Neuronal stem cell (in vitro differentiated cells): ENCODE measurements at regions not wholly inside any gene's neighbourhood (a gene's known extent, or its start where the extent isn't known, plus 50 kb on each side); places are given as distances from the start of the nearest gene placed in this dataset.

ENCODE experiments used
- DNase-seq: peaks from one replicate; pipeline ENCODE4 v3.0.0-alpha.2; 2013; ENCODE audit warnings: low spot score
- H2AFZ ChIP-seq: one replicate; pipeline ENCODE4 v1.6.1; 2013; ENCODE audit warnings: mild to moderate bottlenecking, low read length, inconsistent platforms
- H2AK5ac ChIP-seq: 2 replicates; pipeline ENCODE4 v1.6.1; 2013; ENCODE audit warnings: low read depth, mild to moderate bottlenecking, inconsistent platforms, low read length, moderate library complexity, mixed read lengths
- H2BK120ac ChIP-seq: 2 replicates; pipeline ENCODE4 v1.6.1; 2013; ENCODE audit warnings: low read depth, mild to moderate bottlenecking, inconsistent platforms, low read length, moderate library complexity, mixed read lengths
- H2BK12ac ChIP-seq: one replicate; pipeline ENCODE4 v1.6.1; 2013; ENCODE audit warnings: low read length, inconsistent platforms
- H2BK15ac ChIP-seq: 2 replicates; pipeline ENCODE4 v1.6.1; 2013; ENCODE audit warnings: mild to moderate bottlenecking, low read length, inconsistent platforms, mixed read lengths
- H2BK5ac ChIP-seq: one replicate; pipeline ENCODE4 v1.6.1; 2013; ENCODE audit warnings: inconsistent platforms, mild to moderate bottlenecking, low read length, moderate library complexity
- H3K14ac ChIP-seq: one replicate; pipeline ENCODE4 v1.6.1; 2013; ENCODE audit warnings: low read length, inconsistent platforms
- H3K18ac ChIP-seq: 2 replicates; pipeline ENCODE4 v1.6.1; 2013; ENCODE audit warnings: low read length, inconsistent platforms
- H3K23ac ChIP-seq: 2 replicates; pipeline ENCODE4 v1.6.1; 2013; ENCODE audit warnings: low read depth, mild to moderate bottlenecking, mixed read lengths, low read length, inconsistent platforms; ENCODE audit not compliant: poor library complexity
- H3K27ac ChIP-seq: replicated peaks from 3 replicates; pipeline ENCODE4 v1.5.1; 2013; ENCODE audit warnings: low read length, inconsistent platforms
- H3K27me3 ChIP-seq, 3 experiments: 2 replicates each; pipeline ENCODE4 v1.6.1; 2013; ENCODE audit warnings: low read length in 3 of 3, mild to moderate bottlenecking in 2 of 3, inconsistent platforms in 1 of 3, low read depth in 1 of 3, mixed read lengths in 1 of 3, moderate library complexity in 1 of 3; ENCODE audit not compliant: control insufficient read depth in 3 of 3, insufficient read depth in 3 of 3
- H3K36me3 ChIP-seq, 2 donors: replicated peaks in 1 of 2; 2 replicates each; pipeline ENCODE4 v1.6.1; 2013; ENCODE audit warnings: low read length in 2 of 2; ENCODE audit not compliant: control insufficient read depth in 2 of 2, insufficient read depth in 2 of 2
- H3K4ac ChIP-seq: 2 replicates; pipeline ENCODE4 v1.6.1; 2013; ENCODE audit warnings: inconsistent platforms, mild to moderate bottlenecking, low read length, moderate library complexity
- H3K4me1 ChIP-seq, 2 donors: 1 replicate in 1 of 2; 2 replicates in 1 of 2; pipeline ENCODE4 v1.6.1; 2013; ENCODE audit warnings: low read length in 2 of 2, low read depth in 1 of 2; ENCODE audit not compliant: control insufficient read depth in 2 of 2, insufficient read depth in 1 of 2
- H3K4me2 ChIP-seq: one replicate; pipeline ENCODE4 v1.6.1; 2013; ENCODE audit warnings: mild to moderate bottlenecking, low read length, inconsistent platforms; ENCODE audit not compliant: insufficient read depth, poor library complexity, severe bottlenecking
- H3K4me3 ChIP-seq, 2 donors: 2 replicates each; pipeline ENCODE4 v1.5.1; 2013; ENCODE audit warnings: low read length in 2 of 2, mild to moderate bottlenecking in 2 of 2, inconsistent platforms in 1 of 2, moderate library complexity in 1 of 2
- H3K79me1 ChIP-seq: one replicate; pipeline ENCODE4 v1.6.1; 2013; ENCODE audit warnings: low read depth, mild to moderate bottlenecking, inconsistent platforms, low read length, moderate library complexity
- H3K9ac ChIP-seq: one replicate; pipeline ENCODE4 v1.6.1; 2013; ENCODE audit warnings: mild to moderate bottlenecking, low read depth, low read length, inconsistent platforms; ENCODE audit not compliant: poor library complexity
- H3K9me3 ChIP-seq, 2 donors: replicated peaks in 1 of 2; 2 replicates each; pipeline versions ENCODE3 to v1.6.1; 2013; ENCODE audit warnings: low read length in 2 of 2, mild to moderate bottlenecking in 2 of 2, inconsistent platforms in 1 of 2, low read depth in 1 of 2, mixed read lengths in 1 of 2, moderate library complexity in 1 of 2; ENCODE audit not compliant: control insufficient read depth in 2 of 2, insufficient read depth in 1 of 2
- H4K8ac ChIP-seq: one replicate; pipeline ENCODE4 v1.6.1; 2013; ENCODE audit warnings: low read depth, mild to moderate bottlenecking, inconsistent platforms, low read length, moderate library complexity
- H4K91ac ChIP-seq: one replicate; pipeline ENCODE4 v1.6.1; 2013; ENCODE audit warnings: low read length, low read depth, mild to moderate bottlenecking, inconsistent platforms; ENCODE audit not compliant: poor library complexity
- WGBS, 2 donors: extraction: QIAGEN DNeasy Blood & Tissue Kit; methylation state at CpG; one replicate each; pipeline ENCODE4 v1.1.7; 2013; ENCODE audit warnings: missing lambda C conversion rate in 2 of 2, mixed read lengths in 1 of 2; ENCODE audit not compliant: insufficient read length in 2 of 2, insufficient replicate concordance in 1 of 2; ENCODE audit errors: extremely low coverage in 2 of 2; 5-methylcytosine and 5-hydroxymethylcytosine counted together

DNA sequence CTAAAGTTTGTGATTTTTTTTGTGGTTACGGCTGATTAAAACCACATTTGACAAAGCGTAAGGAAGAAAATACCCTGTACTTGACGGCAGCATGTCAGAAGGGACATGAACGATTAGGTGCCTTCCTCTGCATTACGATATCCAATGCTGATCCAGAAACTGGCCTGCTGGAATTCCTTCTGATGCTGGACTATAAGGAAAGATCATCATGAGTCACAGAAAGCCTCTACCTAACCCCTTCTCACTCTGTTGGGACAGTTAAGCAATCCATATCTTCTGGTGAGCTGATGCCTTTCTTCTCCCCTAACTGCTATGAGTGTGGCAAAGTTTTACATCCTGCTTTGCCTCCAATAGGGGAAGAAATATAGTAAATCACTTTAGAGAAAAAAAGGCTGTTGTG lies 78.4 kb upstream of the PAPPA start:
- no peak overlapping the region for H3K4me2 ChIP-seq
- H4K91ac ChIP-seq: no peak overlapping the region
- no peaks in the 10 kb centered on the region for H3K27me3 ChIP-seq
- no peak overlapping the region for H2AFZ ChIP-seq
- H3K4ac ChIP-seq: no peak overlapping the region
- H2BK120ac ChIP-seq: no peak overlapping the region
- no peak for DNase-seq
- H2AK5ac ChIP-seq: no peak overlapping the region
- no peak overlapping the region for H3K14ac ChIP-seq
- no peak overlapping the region for H3K18ac ChIP-seq
- H3K9me3 ChIP-seq: no peaks in the 10 kb centered on the region
- H3K79me1 ChIP-seq: no peaks in the 10 kb centered on the region
- H2BK12ac ChIP-seq: no peak overlapping the region
- H2BK15ac ChIP-seq: no peak overlapping the region
- no peak overlapping the region for H3K9ac ChIP-seq
- H3K23ac ChIP-seq: no peak overlapping the region
- H3K27ac ChIP-seq: no peak overlapping the region
- H3K4me1 ChIP-seq: no peaks in the 10 kb centered on the region
- no peaks in the 10 kb centered on the region for H3K36me3 ChIP-seq
- WGBS, 2 donors: no CpG with 5 or more reads among the region's 5 CpGs
- no peak overlapping the region for H3K4me3 ChIP-seq
- no peak overlapping the region for H4K8ac ChIP-seq
- H2BK5ac ChIP-seq: no peak overlapping the region

DNA sequence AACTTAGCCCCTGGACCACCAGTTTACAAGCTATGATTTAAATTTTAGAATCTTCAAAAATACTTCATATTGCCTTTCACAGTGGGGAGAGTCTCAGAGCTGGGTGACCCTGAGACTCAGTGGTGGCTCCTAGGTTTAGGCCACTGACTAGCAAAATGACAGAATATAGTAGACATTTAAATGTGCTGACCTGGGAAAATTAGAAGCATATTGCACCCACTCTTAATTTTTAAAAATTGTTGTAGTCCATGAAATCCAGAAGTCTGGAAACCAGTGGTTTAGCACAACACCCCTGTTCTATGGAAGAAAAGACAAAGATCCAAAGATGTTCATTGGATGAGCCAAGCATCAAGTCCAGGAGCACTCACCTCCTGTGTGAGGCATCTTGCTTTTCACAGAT lies 75.0 kb upstream of the PAPPA start:
- no peak overlapping the region for H2BK5ac ChIP-seq
- H2AFZ ChIP-seq: no peak overlapping the region
- no peak overlapping the region for H3K14ac ChIP-seq
- no peak overlapping the region for H2BK120ac ChIP-seq
- H2BK12ac ChIP-seq: no peak overlapping the region
- no peak for DNase-seq
- no peaks in the 10 kb centered on the region for H3K36me3 ChIP-seq
- no peak overlapping the region for H4K91ac ChIP-seq
- no peak overlapping the region for H2AK5ac ChIP-seq
- H3K18ac ChIP-seq: no peak overlapping the region
- no peak overlapping the region for H3K4me3 ChIP-seq
- no peak overlapping the region for H4K8ac ChIP-seq
- no peaks in the 10 kb centered on the region for H3K4me1 ChIP-seq
- H3K4me2 ChIP-seq: no peak overlapping the region
- H3K4ac ChIP-seq: no peak overlapping the region
- no peak overlapping the region for H2BK15ac ChIP-seq
- H3K79me1 ChIP-seq: no peaks in the 10 kb centered on the region
- no peak overlapping the region for H3K27ac ChIP-seq
- no peak overlapping the region for H3K9ac ChIP-seq
- no peak overlapping the region for H3K23ac ChIP-seq
- H3K27me3 ChIP-seq: no peaks in the 10 kb centered on the region
- no peaks in the 10 kb centered on the region for H3K9me3 ChIP-seq

DNA sequence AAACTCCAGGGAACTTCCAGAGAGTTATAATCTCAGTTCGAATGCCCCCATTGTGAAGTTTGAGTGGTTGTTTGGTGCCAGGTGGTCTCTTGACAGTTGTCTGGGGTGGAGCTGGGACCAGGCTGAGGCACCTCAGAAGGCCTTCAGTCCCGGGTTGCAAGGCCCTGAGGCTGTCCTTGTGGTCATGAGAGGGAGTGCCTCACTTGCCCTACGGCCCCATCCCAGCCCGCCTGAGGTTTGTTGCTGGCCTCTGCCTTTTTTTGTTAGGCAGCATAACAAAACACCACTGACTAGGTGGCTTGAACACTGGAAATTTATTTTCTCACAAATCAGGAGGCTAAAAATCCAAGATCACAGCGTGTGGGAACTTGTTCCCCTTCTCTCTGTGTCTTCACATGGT lies 73.0 kb upstream of the PAPPA start:
- no peak overlapping the region for H2BK120ac ChIP-seq
- no peak overlapping the region for H3K27ac ChIP-seq
- H2BK12ac ChIP-seq: no peak overlapping the region
- H3K18ac ChIP-seq: no peak overlapping the region
- no peaks in the 10 kb centered on the region for H3K4me1 ChIP-seq
- no peak overlapping the region for H3K4me3 ChIP-seq
- no peaks in the 10 kb centered on the region for H3K36me3 ChIP-seq
- H3K23ac ChIP-seq: no peak overlapping the region
- H3K27me3 ChIP-seq: no peaks in the 10 kb centered on the region
- H3K4ac ChIP-seq: no peak overlapping the region
- no peak overlapping the region for H2BK5ac ChIP-seq
- no peak for DNase-seq
- no peak overlapping the region for H4K91ac ChIP-seq
- no peak overlapping the region for H3K14ac ChIP-seq
- H2AFZ ChIP-seq: no peak overlapping the region
- H3K4me2 ChIP-seq: no peak overlapping the region
- H2AK5ac ChIP-seq: no peak overlapping the region
- no peak overlapping the region for H3K9ac ChIP-seq
- H2BK15ac ChIP-seq: no peak overlapping the region
- H3K79me1 ChIP-seq: no peaks in the 10 kb centered on the region
- WGBS, 2 donors: no CpG with 5 or more reads among the region's 5 CpGs
- H4K8ac ChIP-seq: no peak overlapping the region
- H3K9me3 ChIP-seq: no peaks in the 10 kb centered on the region

DNA sequence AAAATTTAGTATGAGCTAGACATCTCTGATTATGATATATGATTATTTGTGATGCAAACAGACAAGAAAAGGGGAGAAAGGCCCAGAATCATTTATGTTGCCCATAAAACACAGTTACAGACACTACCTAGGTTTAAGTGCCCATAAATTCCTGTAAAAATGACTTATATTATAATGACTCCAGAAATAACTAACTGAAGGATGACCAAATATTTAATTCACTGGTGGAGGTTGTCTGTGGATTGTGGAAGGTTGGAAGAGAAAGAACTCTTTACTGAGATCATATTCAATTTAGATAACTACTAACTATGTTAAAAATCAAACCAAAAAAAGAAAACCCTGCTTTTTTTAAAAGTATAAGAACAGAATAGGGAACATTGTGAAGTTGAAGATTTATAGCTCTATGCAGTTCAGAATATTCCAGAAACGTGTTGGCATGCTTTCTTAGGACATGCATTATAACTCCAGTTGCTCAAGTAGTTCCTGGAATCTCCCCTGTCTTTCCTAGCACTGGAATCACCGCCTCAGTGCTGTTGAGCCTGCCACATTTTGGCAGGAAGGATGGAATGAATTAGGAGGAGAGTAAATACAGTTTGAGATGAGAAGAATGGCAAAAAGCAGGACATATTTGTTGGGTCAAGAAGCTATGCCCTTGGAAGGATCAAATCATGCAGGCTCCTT lies 72.0 kb upstream of the PAPPA start:
- WGBS, 2 donors: no CpG with 5 or more reads among the region's 2 CpGs
- Histone ChIP-seq H3K4me2 (no peak overlapping the region), H2BK15ac (no peak overlapping the region)

More for the DNA sequence above, 72.0 kb upstream of the PAPPA start:
- Histone ChIP-seq H3K36me3 (no peaks in the 10 kb centered on the region), H4K8ac (no peak overlapping the region), H3K14ac (no peak overlapping the region), H3K27me3 (no peaks in the 10 kb centered on the region), H3K27ac (no peak overlapping the region), H2BK12ac (no peak overlapping the region), H2BK120ac (no peak overlapping the region), H2BK5ac (no peak overlapping the region), H4K91ac (no peak overlapping the region), H2AFZ (no peak overlapping the region), H3K4me3 (no peak overlapping the region), H3K4me1 (no peaks in the 10 kb centered on the region), H3K9ac (no peak overlapping the region), H3K79me1 (no peaks in the 10 kb centered on the region), H3K23ac (no peak overlapping the region), H3K4ac (no peak overlapping the region), H3K9me3 (no peaks in the 10 kb centered on the region), H2AK5ac (no peak overlapping the region), H3K18ac (no peak overlapping the region)
- no peak for DNase-seq
